DND-41 (cell line): ENCODE measurements at regions not wholly inside any gene's neighbourhood (a gene's known extent, or its start where the extent isn't known, plus 50 kb on each side); places are given as distances from the start of the nearest gene placed in this dataset.

Experiments
- EZH2 ChIP-seq: IDR thresholded peaks from 3 replicates; pipeline ENCODE4 v1.6.1; 2012; ENCODE audit warnings: borderline replicate concordance, low read depth, mild to moderate bottlenecking, moderate library complexity, low read length, inconsistent platforms; ENCODE audit not compliant: severe bottlenecking
- TF ChIP-seq, protein P1 (sequence below): IDR thresholded peaks from 2 replicates; pipeline ENCODE4 v1.5.1; 2012; ENCODE audit warnings: borderline replicate concordance, low read length, moderate library complexity, mild to moderate bottlenecking; ENCODE audit not compliant: poor library complexity, severe bottlenecking; ENCODE audit errors: extremely low read depth

- no peak for TF ChIP-seq EZH2
- TF ChIP-seq, protein P1, sequence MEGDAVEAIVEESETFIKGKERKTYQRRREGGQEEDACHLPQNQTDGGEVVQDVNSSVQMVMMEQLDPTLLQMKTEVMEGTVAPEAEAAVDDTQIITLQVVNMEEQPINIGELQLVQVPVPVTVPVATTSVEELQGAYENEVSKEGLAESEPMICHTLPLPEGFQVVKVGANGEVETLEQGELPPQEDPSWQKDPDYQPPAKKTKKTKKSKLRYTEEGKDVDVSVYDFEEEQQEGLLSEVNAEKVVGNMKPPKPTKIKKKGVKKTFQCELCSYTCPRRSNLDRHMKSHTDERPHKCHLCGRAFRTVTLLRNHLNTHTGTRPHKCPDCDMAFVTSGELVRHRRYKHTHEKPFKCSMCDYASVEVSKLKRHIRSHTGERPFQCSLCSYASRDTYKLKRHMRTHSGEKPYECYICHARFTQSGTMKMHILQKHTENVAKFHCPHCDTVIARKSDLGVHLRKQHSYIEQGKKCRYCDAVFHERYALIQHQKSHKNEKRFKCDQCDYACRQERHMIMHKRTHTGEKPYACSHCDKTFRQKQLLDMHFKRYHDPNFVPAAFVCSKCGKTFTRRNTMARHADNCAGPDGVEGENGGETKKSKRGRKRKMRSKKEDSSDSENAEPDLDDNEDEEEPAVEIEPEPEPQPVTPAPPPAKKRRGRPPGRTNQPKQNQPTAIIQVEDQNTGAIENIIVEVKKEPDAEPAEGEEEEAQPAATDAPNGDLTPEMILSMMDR, result no peak
These were observed 99.7 kb downstream of the PCSK1 start for GRCh38 chr5:96333391-96333790.
